Transverse colon (tissue), 4 donors: ENCODE measurements at regions not wholly inside any gene's neighbourhood (a gene's known extent, or its start where the extent isn't known, plus 50 kb on each side); places are given as distances from the start of the nearest gene placed in this dataset.

Experiments used
- DNase-seq: peaks from one replicate; pipeline ENCODE4 v3.0.0-alpha.2; 2019
- H3K27ac ChIP-seq, 4 donors: fragments of 200-600 bp; sonication (generic); 2 replicates each; pipeline ENCODE4 v1.5.1; 2016 to 2018; ENCODE audit warnings: inconsistent platforms in 4 of 4
- H3K27me3 ChIP-seq: fragments of 200-600 bp; sonication (generic); 2 replicates; pipeline ENCODE4 v1.5.1; 2017; ENCODE audit warnings: inconsistent platforms
- H3K36me3 ChIP-seq, 4 donors: fragments of 200-600 bp; sonication (generic); 2 replicates each; pipeline ENCODE4 v1.5.1; 2017 to 2019; ENCODE audit warnings: inconsistent platforms in 4 of 4
- H3K4me1 ChIP-seq, 4 donors: fragments of 200-600 bp; sonication (generic); 2 replicates each; pipeline ENCODE4 v1.5.1; 2017 to 2020; ENCODE audit warnings: inconsistent platforms in 4 of 4
- H3K4me3 ChIP-seq, 4 donors: fragments of 200-600 bp; sonication (generic); 1 replicate in 1 of 4; 2 replicates in 3 of 4; pipeline versions ENCODE4 v1.5.1 to v1.6.1; 2017 to 2019; ENCODE audit warnings: inconsistent platforms in 4 of 4
- H3K9me3 ChIP-seq, 2 donors: fragments of 200-600 bp; sonication (generic); 2 replicates each; pipeline ENCODE4 v1.5.1; 2017 to 2019; ENCODE audit warnings: inconsistent platforms in 2 of 2
- EP300 ChIP-seq: sonication (generic); formaldehyde crosslinking; IDR thresholded peaks from one replicate; pipeline ENCODE4 v1.6.1; 2017; ENCODE audit warnings: antibody characterized with exemption, low read depth
- POLR2A ChIP-seq: fragments of 450-650 bp; IDR thresholded peaks from one replicate; pipeline ENCODE4 v1.6.1; 2016; ENCODE audit warnings: antibody characterized with exemption, mild to moderate bottlenecking, moderate library complexity
- POLR2AphosphoS5 ChIP-seq, 3 donors: sonication (generic); formaldehyde crosslinking; IDR thresholded peaks; one replicate each; pipeline ENCODE4 v1.6.1; 2016; ENCODE audit warnings: antibody characterized with exemption in 3 of 3
- WGBS, 2 donors: methylation state at CpG; one replicate each; pipeline ENCODE4 v1.1.5; 2018; ENCODE audit warnings: low coverage in 1 of 2; 5-methylcytosine and 5-hydroxymethylcytosine counted together
- in situ Hi-C, 4 donors: fragments of 200-750 bp; cut with MboI; loops; one replicate each; pipeline versions ENCODE4 v1.15.0 to v1.15.1; 2017; ENCODE audit warnings: low sequenced_read_pairs in 3 of 4, low pct_ligation_motif_present in 1 of 4, low pct_unique_long_range_greater_than_20kb in 1 of 4
- intact Hi-C: fragments of 100-400 bp; cut with DNase I; formaldehyde crosslinking; loops from one replicate; pipeline ENCODE4 v1.15.1; 2023; ENCODE audit warnings: low total_unique reads
- TF ChIP-seq, protein P1 (sequence below), 5 experiments: fragments of 200-600 bp in 3 of 5; fragments of 450-650 bp in 2 of 5; sonication (generic) in 3 of 5; IDR thresholded peaks; 1 replicate in 2 of 5; 2 replicates in 3 of 5; pipeline ENCODE4 v1.5.1; 2016 to 2017; ENCODE audit warnings: antibody characterized with exemption in 5 of 5, inconsistent platforms in 3 of 5, mild to moderate bottlenecking in 2 of 5, moderate library complexity in 1 of 5

DNA sequence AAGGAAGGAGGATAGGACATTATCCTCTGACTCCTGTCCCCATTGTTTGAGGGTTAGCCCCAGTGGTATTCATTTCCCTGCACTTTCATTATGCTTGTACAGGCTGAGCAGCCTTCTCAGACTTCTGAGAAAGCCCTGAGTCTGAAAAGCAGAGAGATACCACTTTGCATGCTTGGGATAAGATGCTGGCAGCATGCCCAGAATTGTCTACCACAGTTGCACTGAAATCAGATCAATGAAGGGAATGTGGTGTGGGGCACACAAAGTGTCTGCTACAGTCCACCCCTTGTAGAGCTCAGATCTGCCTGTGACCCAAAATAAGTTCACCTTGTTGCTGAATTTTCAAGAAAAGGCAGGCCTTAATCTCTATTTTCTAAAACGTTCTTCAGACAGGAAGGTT is 160.6 kb downstream of the CCT6B start:
- WGBS, 2 donors = 74% methylated on average over 1 of the region's 1 CpG; no CpG with 5 or more reads in 1 of the 2 donors
- TF ChIP-seq EP300 (no peak), POLR2AphosphoS5 (IDR thresholded peaks at IDR 0.05) (no peak), POLR2A (no peak)
- in situ Hi-C loops = no loop called here
- intact Hi-C loops = no loop called here
- no peaks in the 10 kb centered on the region for H3K9me3 ChIP-seq
- no peaks in the 10 kb centered on the region for H3K4me1 ChIP-seq
- no peaks in the 10 kb centered on the region for H3K27me3 ChIP-seq
- no peaks in the 10 kb centered on the region for H3K36me3 ChIP-seq
- DNase-seq = no peak
- H3K27ac ChIP-seq = no peak overlapping the region
- H3K4me3 ChIP-seq = no peak overlapping the region

DNA sequence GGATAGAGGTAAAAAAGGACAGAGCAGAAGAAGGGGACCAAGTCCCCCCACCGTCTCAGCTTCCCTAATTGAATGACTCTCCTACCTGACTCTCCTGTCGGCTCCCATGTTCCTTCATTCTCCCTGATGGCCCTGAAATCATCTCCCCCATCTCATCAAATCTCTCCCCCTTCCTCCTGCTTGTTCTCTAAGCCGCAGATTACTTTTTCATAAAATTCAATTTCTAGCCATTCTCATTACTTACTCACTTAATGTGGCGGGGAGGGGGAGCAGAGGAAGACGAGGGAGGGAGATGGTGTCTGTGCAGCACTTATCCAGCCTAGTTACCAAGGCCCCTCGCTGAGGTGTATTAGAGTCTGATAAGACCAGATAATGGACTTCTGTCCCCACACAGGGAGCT is 161.5 kb downstream of the CCT6B start:
- in situ Hi-C loops (no loop called here), intact Hi-C loops (no loop called here)
- WGBS, 2 donors = 68 to 75% methylated on average over 6 of the region's 6 CpGs
- Histone ChIP-seq H3K4me3 (no peak overlapping the region), H3K27me3 (no peaks in the 10 kb centered on the region), H3K27ac (no peak overlapping the region), H3K4me1 (no peaks in the 10 kb centered on the region), H3K36me3 (no peaks in the 10 kb centered on the region), H3K9me3 (no peaks in the 10 kb centered on the region)
- TF ChIP-seq EP300 (no peak), POLR2AphosphoS5 (IDR thresholded peaks at IDR 0.05) (no peak), POLR2A (no peak)
- TF ChIP-seq, protein P1, sequence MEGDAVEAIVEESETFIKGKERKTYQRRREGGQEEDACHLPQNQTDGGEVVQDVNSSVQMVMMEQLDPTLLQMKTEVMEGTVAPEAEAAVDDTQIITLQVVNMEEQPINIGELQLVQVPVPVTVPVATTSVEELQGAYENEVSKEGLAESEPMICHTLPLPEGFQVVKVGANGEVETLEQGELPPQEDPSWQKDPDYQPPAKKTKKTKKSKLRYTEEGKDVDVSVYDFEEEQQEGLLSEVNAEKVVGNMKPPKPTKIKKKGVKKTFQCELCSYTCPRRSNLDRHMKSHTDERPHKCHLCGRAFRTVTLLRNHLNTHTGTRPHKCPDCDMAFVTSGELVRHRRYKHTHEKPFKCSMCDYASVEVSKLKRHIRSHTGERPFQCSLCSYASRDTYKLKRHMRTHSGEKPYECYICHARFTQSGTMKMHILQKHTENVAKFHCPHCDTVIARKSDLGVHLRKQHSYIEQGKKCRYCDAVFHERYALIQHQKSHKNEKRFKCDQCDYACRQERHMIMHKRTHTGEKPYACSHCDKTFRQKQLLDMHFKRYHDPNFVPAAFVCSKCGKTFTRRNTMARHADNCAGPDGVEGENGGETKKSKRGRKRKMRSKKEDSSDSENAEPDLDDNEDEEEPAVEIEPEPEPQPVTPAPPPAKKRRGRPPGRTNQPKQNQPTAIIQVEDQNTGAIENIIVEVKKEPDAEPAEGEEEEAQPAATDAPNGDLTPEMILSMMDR (IDR thresholded peaks at IDR 0.05) = no peak
- DNase-seq = no peak

DNA sequence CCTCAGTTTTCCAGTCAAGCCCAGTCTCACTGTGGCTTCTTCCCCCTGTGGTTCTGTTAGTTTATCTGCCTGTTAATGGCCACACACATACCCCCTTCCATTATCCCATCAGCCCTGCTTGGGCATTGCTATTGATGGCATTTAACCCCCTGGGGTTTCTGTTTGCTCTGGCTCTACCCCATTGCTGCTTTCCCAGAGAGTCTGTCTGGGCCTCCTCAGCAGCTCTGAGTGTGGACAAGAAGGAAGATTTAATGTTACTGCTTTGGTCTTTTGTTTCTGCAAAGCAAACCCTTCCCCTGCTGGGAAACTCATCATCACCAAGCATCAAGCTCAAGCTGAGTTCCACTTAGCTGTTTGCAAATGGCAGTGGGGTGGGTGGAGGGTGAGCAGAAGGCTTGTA is 162.7 kb downstream of the CCT6B start:
- Histone ChIP-seq H3K4me1 (no peaks in the 10 kb centered on the region), H3K9me3 (no peaks in the 10 kb centered on the region), H3K27me3 (no peaks in the 10 kb centered on the region), H3K36me3 (no peaks in the 10 kb centered on the region), H3K4me3 (no peak overlapping the region), H3K27ac (no peak overlapping the region)
- intact Hi-C loops = no loop called here
- TF ChIP-seq, protein P1 (IDR thresholded peaks at IDR 0.05) = no peak
- TF ChIP-seq POLR2AphosphoS5 (IDR thresholded peaks at IDR 0.05) = no peak
- no peak for TF ChIP-seq POLR2A
- TF ChIP-seq EP300 = no peak
- no peak for DNase-seq
- in situ Hi-C loops = no loop called here

DNA sequence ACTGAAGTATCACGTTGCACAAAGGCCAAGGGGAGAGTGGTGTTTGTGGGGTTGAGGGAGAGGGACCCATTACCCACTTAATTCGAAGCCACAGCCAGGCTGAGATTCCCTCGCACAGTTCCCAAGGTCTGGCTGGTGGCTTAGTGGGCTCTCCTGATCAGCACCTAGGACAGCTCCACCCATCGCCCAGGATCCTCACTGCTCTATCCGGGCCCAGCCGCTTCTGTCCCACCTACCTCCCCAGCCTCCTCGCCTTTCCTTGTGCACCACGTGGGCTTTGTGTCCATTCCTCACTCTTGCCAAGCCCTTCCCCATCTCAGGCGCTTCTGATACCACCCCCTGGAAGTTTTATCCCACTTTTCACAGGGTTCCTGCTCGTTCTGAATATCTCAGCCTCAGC is 163.5 kb downstream of the CCT6B start:
- H3K4me1 ChIP-seq = no peaks in the 10 kb centered on the region
- intact Hi-C loops (no loop called here), in situ Hi-C loops (no loop called here)
- no peaks in the 10 kb centered on the region for H3K36me3 ChIP-seq
- H3K4me3 ChIP-seq = no peak overlapping the region
- no peaks in the 10 kb centered on the region for H3K9me3 ChIP-seq
- TF ChIP-seq POLR2A = no peak
- TF ChIP-seq POLR2AphosphoS5 (IDR thresholded peaks at IDR 0.05) = no peak
- TF ChIP-seq, protein P1 (IDR thresholded peaks at IDR 0.05) = no peak
- TF ChIP-seq EP300 = no peak
- no peak for DNase-seq
- H3K27ac ChIP-seq = no peak overlapping the region
- WGBS, 2 donors = 0 to 12% methylated on average over 2 to 10 of the region's 10 CpGs
- H3K27me3 ChIP-seq = no peaks in the 10 kb centered on the region

DNA sequence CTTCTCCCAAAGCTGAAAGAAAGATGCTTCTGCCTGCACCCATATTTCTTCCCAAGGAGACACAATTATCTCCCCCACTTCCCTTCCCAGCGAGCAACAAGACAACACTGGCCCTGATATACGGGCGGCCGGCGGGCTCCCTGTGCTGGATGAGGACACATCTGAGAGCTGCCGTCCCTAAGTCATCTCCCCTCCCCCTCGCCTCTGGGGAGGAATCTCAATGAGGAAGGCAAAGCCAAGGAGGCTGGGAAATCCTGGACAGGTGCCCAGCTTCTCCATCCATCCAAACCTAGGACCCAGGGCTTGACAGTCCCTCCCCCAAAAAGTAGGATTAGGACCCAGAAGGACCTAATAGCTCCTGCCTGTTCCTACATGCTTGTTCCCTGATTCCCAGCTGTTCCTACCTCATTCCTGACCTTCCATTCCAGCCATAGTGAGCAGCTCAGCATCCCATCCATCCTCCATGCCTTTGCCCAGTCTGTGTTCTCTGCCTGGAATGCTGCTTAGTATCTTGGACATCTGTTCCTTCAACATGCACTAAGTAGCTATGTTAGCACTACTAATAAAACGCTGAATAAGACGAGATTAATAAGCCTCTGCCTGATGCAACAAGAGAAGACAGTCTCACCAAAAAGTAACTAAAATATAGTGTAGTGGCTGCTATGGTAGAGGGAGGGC is 167.9 kb downstream of the CCT6B start:
- Histone ChIP-seq H3K36me3 (no peaks in the 10 kb centered on the region), H3K27ac (no peak overlapping the region), H3K4me3 (no peak overlapping the region), H3K27me3 (no peaks in the 10 kb centered on the region), H3K9me3 (no peaks in the 10 kb centered on the region), H3K4me1 (no peaks in the 10 kb centered on the region)
- intact Hi-C loops (no loop called here), in situ Hi-C loops (no loop called here)
- WGBS, 2 donors = 57 to 65% methylated on average over 3 to 9 of the region's 9 CpGs
- TF ChIP-seq, protein P1 (IDR thresholded peaks at IDR 0.05) = no peak
- TF ChIP-seq POLR2A (no peak), EP300 (no peak), POLR2AphosphoS5 (IDR thresholded peaks at IDR 0.05) (no peak)
- DNase-seq = no peak
